H1 (cell line): ENCODE measurements at regions not wholly inside any gene's neighbourhood (a gene's known extent, or its start where the extent isn't known, plus 50 kb on each side); places are given as distances from the start of the nearest gene placed in this dataset.

ENCODE experiments used
- CTCF ChIA-PET: fragments of 300-600 bp; sonication (Branson Sonifier 250); formaldehyde crosslinking; loops from one replicate; lab custom pipeline; 2021; ENCODE audit not compliant: partially characterized antibody; lab: Charles Lee
- POLR2A ChIA-PET: fragments of 300-600 bp; sonication (Branson Sonifier 250); formaldehyde crosslinking; loops from one replicate; lab custom pipeline; 2021; ENCODE audit warnings: inconsistent platforms; ENCODE audit not compliant: partially characterized antibody; lab: Charles Lee
- DNase-seq, 2 experiments: peaks; one replicate each; pipeline versions ENCODE4 v3.0.0 to v3.0.0-alpha.2; 2010 to 2022; ENCODE audit warnings: low spot score in 2 of 2, low read depth in 1 of 2, mixed read lengths in 1 of 2
- FAIRE-seq: peaks from 2 replicates; lab custom pipeline; 2011; peaks lifted over from hg19 to GRCh38; lab: Jason Lieb, UNC
- H2AFZ ChIP-seq: 2 replicates; pipeline ENCODE4 v1.8.1; 2012; ENCODE audit warnings: low read length, inconsistent platforms
- H2AK5ac ChIP-seq: 2 replicates; pipeline ENCODE4 v1.6.1; 2013; ENCODE audit warnings: low read depth, low read length
- H2BK120ac ChIP-seq: replicated peaks from 2 replicates; pipeline ENCODE3; 2013; ENCODE audit warnings: low read depth, low read length, inconsistent platforms
- H2BK12ac ChIP-seq: 2 replicates; pipeline ENCODE4 v1.6.1; 2013; ENCODE audit warnings: low read depth, low read length
- H2BK15ac ChIP-seq: 2 replicates; pipeline ENCODE4 v1.6.1; 2013; ENCODE audit warnings: low read length
- H2BK20ac ChIP-seq: 2 replicates; pipeline ENCODE4 v1.6.1; 2013; ENCODE audit warnings: low read length
- H2BK5ac ChIP-seq: 2 replicates; pipeline ENCODE4 v1.6.1; 2013; ENCODE audit warnings: low read depth, low read length
- H3K14ac ChIP-seq: 2 replicates; pipeline ENCODE4 v1.6.1; 2013; ENCODE audit warnings: inconsistent platforms; ENCODE audit not compliant: insufficient read length
- H3K18ac ChIP-seq: 2 replicates; pipeline ENCODE4 v1.6.1; 2013; ENCODE audit warnings: low read length; ENCODE audit errors: extremely low read depth
- H3K23ac ChIP-seq: 2 replicates; pipeline ENCODE4 v1.6.1; 2013; ENCODE audit warnings: inconsistent platforms; ENCODE audit not compliant: insufficient read length
- H3K23me2 ChIP-seq: 2 replicates; pipeline ENCODE4 v1.6.1; 2013; ENCODE audit warnings: low read depth, low read length
- H3K27ac ChIP-seq: 2 replicates; pipeline ENCODE4 v1.6.1; 2011; ENCODE audit warnings: low read depth, low read length, inconsistent platforms
- H3K27me3 ChIP-seq, 4 experiments: replicated peaks in 1 of 4; 1 replicate in 1 of 4; 2 replicates in 3 of 4; pipeline versions ENCODE4 v1.6.1 to v1.8.1; 2011 to 2013; ENCODE audit warnings: low read length in 3 of 4, mild to moderate bottlenecking in 3 of 4, inconsistent platforms in 2 of 4, mixed read lengths in 2 of 4, moderate library complexity in 1 of 4; ENCODE audit not compliant: control insufficient read depth in 3 of 4, insufficient read depth in 3 of 4; ENCODE audit errors: extremely low read depth in 1 of 4
- H3K36me3 ChIP-seq, 4 experiments: 2 replicates each; pipeline versions ENCODE4 v1.6.1 to v1.8.1; 2011 to 2013; ENCODE audit warnings: mild to moderate bottlenecking in 4 of 4, low read length in 3 of 4, moderate library complexity in 2 of 4, control low read depth in 1 of 4, inconsistent platforms in 1 of 4; ENCODE audit not compliant: insufficient read depth in 4 of 4, control insufficient read depth in 2 of 4
- H3K4ac ChIP-seq: replicated peaks from 2 replicates; pipeline ENCODE3; 2013; ENCODE audit warnings: low read length, low read depth, mixed read lengths, inconsistent platforms; ENCODE audit not compliant: insufficient read length
- H3K4me1 ChIP-seq, 4 experiments: replicated peaks in 1 of 4; 1 replicate in 1 of 4; 2 replicates in 3 of 4; pipeline versions ENCODE4 v1.6.1 to v1.8.1; 2011 to 2013; ENCODE audit warnings: low read length in 3 of 4, inconsistent platforms in 2 of 4, mixed read lengths in 1 of 4; ENCODE audit not compliant: insufficient read depth in 4 of 4, control insufficient read depth in 3 of 4
- H3K4me2 ChIP-seq, 2 experiments: 2 replicates each; pipeline versions ENCODE4 v1.6.1 to v1.8.1; 2011 to 2013; ENCODE audit warnings: low read depth in 2 of 2, low read length in 2 of 2, control low read depth in 1 of 2, inconsistent platforms in 1 of 2, mild to moderate bottlenecking in 1 of 2; ENCODE audit not compliant: insufficient read depth in 1 of 2
- H3K4me3 ChIP-seq, 4 experiments: fragments of 200-600, 300-600 bp in 1 of 4; sonication (generic), shearing (Covaris generic), sonication (Bioruptor Twin) in 1 of 4; 2 replicates each; pipeline versions ENCODE4 v1.5.1 to v1.8.1; 2011 to 2016; ENCODE audit warnings: low read length in 4 of 4, low read depth in 3 of 4, control low read depth in 2 of 4, inconsistent platforms in 2 of 4, mild to moderate bottlenecking in 2 of 4, mixed read lengths in 1 of 4, moderate library complexity in 1 of 4; ENCODE audit not compliant: insufficient read depth in 2 of 4; ENCODE audit errors: extremely low read depth in 1 of 4
- H3K56ac ChIP-seq: replicated peaks from 2 replicates; pipeline ENCODE3; 2013; ENCODE audit warnings: low read depth, mild to moderate bottlenecking, mixed read lengths, low read length, inconsistent platforms; ENCODE audit not compliant: insufficient read length
- H3K79me1 ChIP-seq: 2 replicates; pipeline ENCODE4 v1.6.1; 2013; ENCODE audit warnings: low read depth, low read length, control low read depth
- H3K79me2 ChIP-seq, 2 experiments: 2 replicates each; pipeline versions ENCODE4 v1.6.1 to v1.8.1; 2012 to 2013; ENCODE audit warnings: low read length in 2 of 2, mild to moderate bottlenecking in 2 of 2, inconsistent platforms in 1 of 2; ENCODE audit not compliant: insufficient read depth in 2 of 2, control insufficient read depth in 1 of 2
- H3K9ac ChIP-seq, 4 experiments: replicated peaks in 1 of 4; 1 replicate in 1 of 4; 2 replicates in 3 of 4; pipeline versions ENCODE4 v1.6.1 to v1.8.1; 2011 to 2013; ENCODE audit warnings: low read depth in 3 of 4, low read length in 3 of 4, control low read depth in 2 of 4, mild to moderate bottlenecking in 2 of 4, moderate library complexity in 2 of 4, inconsistent platforms in 1 of 4; ENCODE audit errors: extremely low read depth in 1 of 4
- H3K9me3 ChIP-seq, 2 experiments: 2 replicates each; pipeline versions ENCODE4 v1.6.1 to v1.8.1; 2012 to 2013; ENCODE audit warnings: mild to moderate bottlenecking in 2 of 2, moderate library complexity in 2 of 2, control low read depth in 1 of 2, inconsistent platforms in 1 of 2, low read depth in 1 of 2, low read length in 1 of 2, mixed read lengths in 1 of 2; ENCODE audit not compliant: insufficient read depth in 2 of 2
- H4K20me1 ChIP-seq, 2 experiments: replicated peaks in 1 of 2; 2 replicates each; pipeline versions ENCODE3 to v1.8.1; 2011 to 2013; ENCODE audit warnings: inconsistent platforms in 2 of 2, low read length in 2 of 2, mild to moderate bottlenecking in 1 of 2; ENCODE audit not compliant: insufficient read depth in 2 of 2, control insufficient read depth in 1 of 2
- H4K5ac ChIP-seq: 2 replicates; pipeline ENCODE4 v1.6.1; 2013; ENCODE audit warnings: low read length, low read depth, mixed read lengths, inconsistent platforms; ENCODE audit not compliant: insufficient read length
- H4K8ac ChIP-seq: 2 replicates; pipeline ENCODE4 v1.8.0; 2013; ENCODE audit warnings: mild to moderate bottlenecking, moderate library complexity, low read length, inconsistent platforms; ENCODE audit not compliant: insufficient read depth; ENCODE audit errors: extremely low read depth
- H4K91ac ChIP-seq: replicated peaks from 2 replicates; pipeline ENCODE3; 2013; ENCODE audit warnings: low read length, mixed read lengths, inconsistent platforms; ENCODE audit not compliant: insufficient read length
- CBX8 ChIP-seq: fragments of 300-800, 300-1000 bp; sonication (generic); IDR thresholded peaks from 2 replicates; pipeline ENCODE4 v1.7.1; 2016; ENCODE audit warnings: low read depth, low read length, borderline replicate concordance
- SRF ChIP-seq: IDR thresholded peaks from 2 replicates; pipeline ENCODE4 v1.6.1; 2011; ENCODE audit warnings: mild to moderate bottlenecking, low read depth, low read length, moderate library complexity
- WGBS, 2 experiments: shearing (Covaris generic) in 1 of 2; methylation state at CpG; one replicate each; pipeline versions ENCODE4 v1.1.6 to v1.1.7; 2013 to 2015; ENCODE audit warnings: low lambda C conversion rate in 2 of 2, mixed read lengths in 2 of 2, inconsistent platforms in 1 of 2, low coverage in 1 of 2, missing lambda C conversion rate in 1 of 2; ENCODE audit not compliant: insufficient replicate concordance in 2 of 2, insufficient coverage in 1 of 2, insufficient read length in 1 of 2; ENCODE audit errors: extremely low coverage in 1 of 2, missing lambda C conversion rate in 1 of 2; 5-methylcytosine and 5-hydroxymethylcytosine counted together

- Histone ChIP-seq H4K91ac (no peak overlapping the region), H3K4ac (no peak overlapping the region), H3K4me1 (no peaks in the 10 kb centered on the region), H2BK20ac (no peak overlapping the region), H4K8ac (no peak overlapping the region), H3K79me2 (no peaks in the 10 kb centered on the region), H3K9me3 (no peaks in the 10 kb centered on the region), H3K23ac (no peak overlapping the region), H3K27me3 (no peaks in the 10 kb centered on the region), H3K14ac (no peak overlapping the region), H3K36me3 (no peaks in the 10 kb centered on the region; a peak in 1 of 8 replicates), H3K56ac (no peak overlapping the region), H2AFZ (no peak overlapping the region), H2AK5ac (no peak overlapping the region), H2BK15ac (no peak overlapping the region), H3K4me2 (no peak overlapping the region), H3K9ac (no peak overlapping the region), H2BK12ac (no peak overlapping the region), H2BK5ac (no peak overlapping the region), H3K27ac (no peak overlapping the region), H3K18ac (no peak overlapping the region), H3K4me3 (no peak overlapping the region), H4K20me1 (no peaks in the 10 kb centered on the region), H2BK120ac (no peak overlapping the region), H4K5ac (no peak overlapping the region), H3K79me1 (no peaks in the 10 kb centered on the region), H3K23me2 (no peaks in the 10 kb centered on the region)
- TF ChIP-seq CBX8: no peak
- peak; percentile 80 for TF ChIP-seq SRF
- peak in 1 of 2 experiments; percentile 0 for DNase-seq
- CTCF ChIA-PET: interaction anchor here (1.1 kb wide), 1 partner anchor 35 kb away, joined by 3 read pairs; no protein-coding TSS in a partner anchor
- no peak for FAIRE-seq
- POLR2A ChIA-PET: no interaction called here
- WGBS, 2 experiments: 100% methylated on average over 3 of the region's 4 CpGs; no CpG with 5 or more reads in 1 of the 2 experiments
These were observed 1259.7 kb upstream of the RAG2 start for GRCh38 chr11:37857726-37858125.
